ENCODE measurements at regions not wholly inside any gene's neighbourhood (a gene's known extent, or its start where the extent isn't known, plus 50 kb on each side); places are given as distances from the start of the nearest gene placed in this dataset.

GRCh38 chr4:138562544-138562991 lies 320.4 kb upstream of the SLC7A11 start:
- H3K4me1 ChIP-seq (ENCODE audit: control insufficient read depth, insufficient read depth, low read length): no peaks in the 10 kb centered on the region
- DNase-seq: no peak
- no peaks in the 10 kb centered on the region for H3K27me3 ChIP-seq (ENCODE audit: control insufficient read depth, insufficient read depth)
- no peak overlapping the region for H3K4me3 ChIP-seq (ENCODE audit: low read length)
- intact Hi-C loops (cut with DNase I): no loop called here
- H3K27ac ChIP-seq (ENCODE audit: low read length): peak overlapping the region; percentile 36
- WGBS: 31% methylated on average over 1 of the region's 1 CpG
- no peaks in the 10 kb centered on the region for H3K9me3 ChIP-seq (ENCODE audit: control insufficient read depth, low read length)
- peak in 1 of 2 donors; percentile 29 for ATAC-seq

- no peaks in the 10 kb centered on the region for H3K4me1 ChIP-seq (ENCODE audit: control insufficient read depth, insufficient read depth, low read length)
- 80% methylated on average over 18 of the region's 18 CpGs for whole genome bisulfite sequencing
- intact Hi-C loops (cut with DNase I): no loop called here
- ATAC-seq (peak in 1 of 2 donors; percentile 55), DNase-seq (peak; percentile 35 to 85 (median 75))
- no peak overlapping the region for H3K4me3 ChIP-seq (ENCODE audit: low read length)
- H3K27me3 ChIP-seq (ENCODE audit: control insufficient read depth, insufficient read depth): no peaks in the 10 kb centered on the region
- no peaks in the 10 kb centered on the region for H3K9me3 ChIP-seq (ENCODE audit: control insufficient read depth, low read length)
- H3K27ac ChIP-seq (ENCODE audit: low read length): no peak overlapping the region
Observed at GRCh38 chr4:138561906-138562305, 319.8 kb upstream of the SLC7A11 start.

GRCh38 chr4:138561276-138561880 lies 319.2 kb upstream of the SLC7A11 start:
- intact Hi-C loops (cut with DNase I): no loop called here
- Histone ChIP-seq H3K4me1 (ENCODE audit: control insufficient read depth, insufficient read depth, low read length) (no peaks in the 10 kb centered on the region), H3K27ac (ENCODE audit: low read length) (no peak overlapping the region), H3K9me3 (ENCODE audit: control insufficient read depth, low read length) (no peaks in the 10 kb centered on the region), H3K27me3 (ENCODE audit: control insufficient read depth, insufficient read depth) (no peaks in the 10 kb centered on the region), H3K4me3 (ENCODE audit: low read length) (no peak overlapping the region)
- ATAC-seq: no peak
- peak in 2 of 3 donors; percentile 34 to 37 for DNase-seq
- WGBS: 94% methylated on average over 40 of the region's 40 CpGs

- 86% methylated on average over 21 of the region's 21 CpGs for WGBS
- intact Hi-C loops (cut with DNase I): no loop called here
- peak in 2 of 3 donors; percentile 10 to 27 for DNase-seq
Observed at GRCh38 chr4:138560448-138560847, 318.3 kb upstream of the SLC7A11 start.

GRCh38 chr4:138558886-138559285 lies 316.7 kb upstream of the SLC7A11 start:
- DNase-seq (no peak), ATAC-seq (no peak)
- no peaks in the 10 kb centered on the region for H3K4me1 ChIP-seq (ENCODE audit: control insufficient read depth, insufficient read depth, low read length)
- H3K27me3 ChIP-seq (ENCODE audit: control insufficient read depth, insufficient read depth): no peaks in the 10 kb centered on the region
- H3K9me3 ChIP-seq (ENCODE audit: control insufficient read depth, low read length): no peaks in the 10 kb centered on the region
- 43% methylated on average over 1 of the region's 1 CpG for WGBS
- no peak overlapping the region for H3K27ac ChIP-seq (ENCODE audit: low read length)
- no peak overlapping the region for H3K4me3 ChIP-seq (ENCODE audit: low read length)
- intact Hi-C loops (cut with DNase I): no loop called here

More at GRCh38 chr4:138560448-138560847, 318.3 kb upstream of the SLC7A11 start:
- Histone ChIP-seq H3K4me1 (ENCODE audit: control insufficient read depth, insufficient read depth, low read length) (no peaks in the 10 kb centered on the region), H3K4me3 (ENCODE audit: low read length) (no peak overlapping the region), H3K27me3 (ENCODE audit: control insufficient read depth, insufficient read depth) (no peaks in the 10 kb centered on the region), H3K9me3 (ENCODE audit: control insufficient read depth, low read length) (no peaks in the 10 kb centered on the region), H3K27ac (ENCODE audit: low read length) (no peak overlapping the region)
- no peak for ATAC-seq

- no peak for DNase-seq
- intact Hi-C loops (cut with DNase I): no loop called here
- no peak for ATAC-seq
- no peaks in the 10 kb centered on the region for H3K9me3 ChIP-seq (ENCODE audit: control insufficient read depth, low read length)
- no peak overlapping the region for H3K4me3 ChIP-seq (ENCODE audit: low read length)
- no peak overlapping the region for H3K27ac ChIP-seq (ENCODE audit: low read length)
- H3K4me1 ChIP-seq (ENCODE audit: control insufficient read depth, insufficient read depth, low read length): no peaks in the 10 kb centered on the region
- WGBS: 93% methylated on average over 1 of the region's 1 CpG
- no peaks in the 10 kb centered on the region for H3K27me3 ChIP-seq (ENCODE audit: control insufficient read depth, insufficient read depth)
Observed at GRCh38 chr4:138555584-138555983, 313.4 kb upstream of the SLC7A11 start.

- no peak for ATAC-seq
- H3K27me3 ChIP-seq (ENCODE audit: control insufficient read depth, insufficient read depth): no peaks in the 10 kb centered on the region
- no peak for DNase-seq
- no peaks in the 10 kb centered on the region for H3K4me1 ChIP-seq (ENCODE audit: control insufficient read depth, insufficient read depth, low read length)
- intact Hi-C loops (cut with DNase I): no loop called here
- no peaks in the 10 kb centered on the region for H3K9me3 ChIP-seq (ENCODE audit: control insufficient read depth, low read length)
- H3K4me3 ChIP-seq (ENCODE audit: low read length): no peak overlapping the region
- WGBS: 88% methylated on average over 5 of the region's 5 CpGs
- H3K27ac ChIP-seq (ENCODE audit: low read length): no peak overlapping the region
Observed at GRCh38 chr4:138555108-138555507, 313.0 kb upstream of the SLC7A11 start.

- Histone ChIP-seq H3K9me3 (ENCODE audit: control insufficient read depth, low read length) (no peaks in the 10 kb centered on the region), H3K4me1 (ENCODE audit: control insufficient read depth, insufficient read depth, low read length) (no peaks in the 10 kb centered on the region), H3K27me3 (ENCODE audit: control insufficient read depth, insufficient read depth) (no peaks in the 10 kb centered on the region), H3K27ac (ENCODE audit: low read length) (no peak overlapping the region), H3K4me3 (ENCODE audit: low read length) (no peak overlapping the region)
- intact Hi-C loops (cut with DNase I): no loop called here
- WGBS: 95% methylated on average over 49 of the region's 49 CpGs
- ATAC-seq (no peak), DNase-seq (peak in 2 of 3 donors; percentile 22 to 28)
Observed at GRCh38 chr4:138553001-138553845, 311.1 kb upstream of the SLC7A11 start.

GRCh38 chr4:138542191-138542776 lies 300.1 kb upstream of the SLC7A11 start:
- intact Hi-C loops (cut with DNase I): no loop called here
- 94% methylated on average over 1 of the region's 1 CpG for WGBS

GRCh38 chr4:138540056-138540800 lies 298.1 kb upstream of the SLC7A11 start:
- Histone ChIP-seq H3K9me3 (ENCODE audit: control insufficient read depth, low read length) (no peaks in the 10 kb centered on the region), H3K4me1 (ENCODE audit: control insufficient read depth, insufficient read depth, low read length) (no peaks in the 10 kb centered on the region), H3K4me3 (ENCODE audit: low read length) (no peak overlapping the region), H3K27ac (ENCODE audit: low read length) (no peak overlapping the region), H3K27me3 (ENCODE audit: control insufficient read depth, insufficient read depth) (no peaks in the 10 kb centered on the region)
- ATAC-seq (no peak), DNase-seq (no peak)
- intact Hi-C loops (cut with DNase I): no loop called here
- 77% methylated on average over 4 of the region's 4 CpGs for WGBS

More at GRCh38 chr4:138542191-138542776, 300.1 kb upstream of the SLC7A11 start:
- no peak for ATAC-seq
- Histone ChIP-seq H3K27ac (ENCODE audit: low read length) (no peak overlapping the region), H3K4me1 (ENCODE audit: control insufficient read depth, insufficient read depth, low read length) (no peaks in the 10 kb centered on the region), H3K9me3 (ENCODE audit: control insufficient read depth, low read length) (no peaks in the 10 kb centered on the region), H3K4me3 (ENCODE audit: low read length) (no peak overlapping the region), H3K27me3 (ENCODE audit: control insufficient read depth, insufficient read depth) (no peaks in the 10 kb centered on the region)
- no peak for DNase-seq

All from right cardiac atrium (tissue), 5 donors.